Body of pancreas (tissue), 4 donors: ENCODE measurements at regions not wholly inside any gene's neighbourhood (a gene's known extent, or its start where the extent isn't known, plus 50 kb on each side); places are given as distances from the start of the nearest gene placed in this dataset.

Source experiments
- ATAC-seq: fragments of 150-250 bp; one replicate; pipeline ENCODE4 v1.9.1; 2016
- DNase-seq, 4 donors: peaks; one replicate each; pipeline ENCODE4 v3.0.0-alpha.2; 2019
- H3K27ac ChIP-seq, 4 donors: fragments of 200-600 bp; sonication (generic); 1 replicate in 3 of 4; 2 replicates in 1 of 4; pipeline versions ENCODE4 v1.5.1 to v1.6.1; 2016 to 2019; ENCODE audit warnings: mild to moderate bottlenecking in 1 of 4, mixed read lengths in 1 of 4, moderate library complexity in 1 of 4
- H3K27me3 ChIP-seq, 2 donors: fragments of 200-600 bp; sonication (generic); one replicate each; pipeline ENCODE4 v1.6.0; 2016; ENCODE audit warnings: mild to moderate bottlenecking in 1 of 2
- H3K36me3 ChIP-seq, 2 donors: fragments of 200-600 bp; sonication (generic); replicated peaks in 1 of 2; 2 replicates each; pipeline ENCODE4 v1.5.1; 2016; ENCODE audit warnings: low read depth in 2 of 2; ENCODE audit not compliant: insufficient read depth in 1 of 2
- H3K4me1 ChIP-seq: fragments of 200-600 bp; sonication (generic); one replicate; pipeline ENCODE4 v1.6.0; 2016
- H3K4me3 ChIP-seq, 2 donors: fragments of 200-600 bp; sonication (generic); 1 replicate in 1 of 2; 2 replicates in 1 of 2; pipeline ENCODE4 v1.5.1; 2016 to 2019
- H3K9me3 ChIP-seq, 3 donors: fragments of 200-600 bp; sonication (generic); 1 replicate in 2 of 3; 2 replicates in 1 of 3; pipeline ENCODE4 v1.5.1; 2016
- CTCF ChIP-seq, 7 experiments: fragments of 450-650 bp in 4 of 7; fragments of 200-600 bp in 3 of 7; sonication (generic) in 3 of 7; IDR thresholded peaks; one replicate each; pipeline ENCODE4 v1.5.1; 2016 to 2019; ENCODE audit warnings: antibody characterized with exemption in 7 of 7
- POLR2A ChIP-seq, 3 donors: fragments of 450-650 bp; IDR thresholded peaks; one replicate each; pipeline ENCODE4 v1.6.1; 2016; ENCODE audit warnings: antibody characterized with exemption in 3 of 3, mild to moderate bottlenecking in 2 of 3
- WGBS, 2 donors: methylation state at CpG; one replicate each; pipeline ENCODE4 v1.1.5; 2017; 5-methylcytosine and 5-hydroxymethylcytosine counted together
- intact Hi-C: fragments of 100-400 bp; cut with DNase I; formaldehyde crosslinking; loops from one replicate; pipeline ENCODE4 v1.15.1; 2023

GRCh38 chr13:69423844-69424243 is 683.8 kb upstream of the ATXN8OS start:
- ATAC-seq: no peak
- TF ChIP-seq POLR2A (IDR thresholded peaks at IDR 0.05) (no peak), CTCF (IDR thresholded peaks at IDR 0.05) (no peak)

DNA sequence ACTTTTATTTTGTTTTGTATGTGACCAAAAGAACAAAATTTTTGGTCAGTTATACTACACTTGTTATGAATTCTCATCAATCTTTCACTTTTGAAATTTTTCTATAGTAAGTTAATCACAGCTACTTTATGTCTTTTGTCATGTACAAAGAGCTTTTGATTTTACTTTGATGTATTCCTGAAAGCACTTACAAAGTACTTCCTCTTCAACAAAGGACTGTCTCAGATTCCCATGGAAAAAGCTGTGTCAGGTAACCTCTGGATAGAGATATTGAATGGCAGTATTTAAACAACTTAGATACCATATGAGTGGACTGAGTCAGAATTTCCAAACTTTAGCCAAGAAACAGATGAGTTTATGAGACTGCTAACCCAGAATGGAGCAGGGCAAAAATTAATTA is 689.3 kb upstream of the ATXN8OS start:
- Histone ChIP-seq H3K4me1 (no peaks in the 10 kb centered on the region), H3K4me3 (no peak overlapping the region), H3K36me3 (no peaks in the 10 kb centered on the region), H3K9me3 (no peaks in the 10 kb centered on the region), H3K27me3 (no peaks in the 10 kb centered on the region), H3K27ac (no peak overlapping the region)
- intact Hi-C loops: no loop called here
- no peak for DNase-seq
- no peak for ATAC-seq
- TF ChIP-seq POLR2A (IDR thresholded peaks at IDR 0.05) (no peak), CTCF (IDR thresholded peaks at IDR 0.05) (no peak)

More at GRCh38 chr13:69423844-69424243, 683.8 kb upstream of the ATXN8OS start:
- Histone ChIP-seq H3K27me3 (no peaks in the 10 kb centered on the region), H3K27ac (no peak overlapping the region), H3K9me3 (peaks cover 0 to 6% (median 0%) of the 10 kb centered on the region in 3 donors), H3K36me3 (no peaks in the 10 kb centered on the region), H3K4me3 (no peak overlapping the region), H3K4me1 (no peaks in the 10 kb centered on the region)
- DNase-seq: no peak
- WGBS, 2 donors: 54 to 81% methylated on average over 2 of the region's 2 CpGs
- intact Hi-C loops: no loop called here

GRCh38 chr13:69410761-69411160 is 696.9 kb upstream of the ATXN8OS start:
- DNase-seq (no peak), ATAC-seq (no peak)
- TF ChIP-seq CTCF (IDR thresholded peaks at IDR 0.05) (no peak), POLR2A (IDR thresholded peaks at IDR 0.05) (no peak)
- intact Hi-C loops: no loop called here
- H3K4me1 ChIP-seq: no peaks in the 10 kb centered on the region
- no peak overlapping the region for H3K27ac ChIP-seq
- H3K9me3 ChIP-seq: no peaks in the 10 kb centered on the region
- WGBS, 2 donors: 61 to 62% methylated on average over 1 of the region's 1 CpG
- no peaks in the 10 kb centered on the region for H3K27me3 ChIP-seq
- no peak overlapping the region for H3K4me3 ChIP-seq
- no peaks in the 10 kb centered on the region for H3K36me3 ChIP-seq

GRCh38 chr13:69391756-69392155 is 715.9 kb upstream of the ATXN8OS start:
- Histone ChIP-seq H3K27ac (no peak overlapping the region), H3K9me3 (no peaks in the 10 kb centered on the region), H3K27me3 (no peaks in the 10 kb centered on the region), H3K4me1 (no peaks in the 10 kb centered on the region), H3K36me3 (no peaks in the 10 kb centered on the region), H3K4me3 (no peak overlapping the region)
- TF ChIP-seq POLR2A (IDR thresholded peaks at IDR 0.05) (no peak), CTCF (IDR thresholded peaks at IDR 0.05) (no peak)
- no peak for DNase-seq
- WGBS, 2 donors: 66 to 69% methylated on average over 2 of the region's 2 CpGs
- intact Hi-C loops: no loop called here
- ATAC-seq: no peak

- no peak overlapping the region for H3K4me3 ChIP-seq
- intact Hi-C loops: no loop called here
- no peak overlapping the region for H3K27ac ChIP-seq
- no peak for DNase-seq
- WGBS, 2 donors: 47 to 50% methylated on average over 4 of the region's 4 CpGs
- ATAC-seq: no peak
- no peak for TF ChIP-seq CTCF (IDR thresholded peaks at IDR 0.05)
- TF ChIP-seq POLR2A (IDR thresholded peaks at IDR 0.05): no peak
- no peaks in the 10 kb centered on the region for H3K4me1 ChIP-seq
- no peaks in the 10 kb centered on the region for H3K36me3 ChIP-seq
- H3K27me3 ChIP-seq: no peaks in the 10 kb centered on the region
- no peaks in the 10 kb centered on the region for H3K9me3 ChIP-seq
Measured at GRCh38 chr13:69389899-69390298, 717.7 kb upstream of the ATXN8OS start.
